DMS153 treated with DMSO at 0.1 percent for 48 hours (cell line): ENCODE measurements at regions not wholly inside any gene's neighbourhood (a gene's known extent, or its start where the extent isn't known, plus 50 kb on each side); places are given as distances from the start of the nearest gene placed in this dataset.

Source experiments
- DNase-seq: peaks from one replicate; lab custom pipeline; 2025; ENCODE audit not compliant: unreplicated experiment; lab: John Stamatoyannopoulos, UW

GRCh38 chr1:96472471-96472870 lies 249.1 kb upstream of the PTBP2 start:
- DNase-seq: no peak

- DNase-seq: no peak
These were observed 247.7 kb upstream of the PTBP2 start for GRCh38 chr1:96473791-96474434.

DNA sequence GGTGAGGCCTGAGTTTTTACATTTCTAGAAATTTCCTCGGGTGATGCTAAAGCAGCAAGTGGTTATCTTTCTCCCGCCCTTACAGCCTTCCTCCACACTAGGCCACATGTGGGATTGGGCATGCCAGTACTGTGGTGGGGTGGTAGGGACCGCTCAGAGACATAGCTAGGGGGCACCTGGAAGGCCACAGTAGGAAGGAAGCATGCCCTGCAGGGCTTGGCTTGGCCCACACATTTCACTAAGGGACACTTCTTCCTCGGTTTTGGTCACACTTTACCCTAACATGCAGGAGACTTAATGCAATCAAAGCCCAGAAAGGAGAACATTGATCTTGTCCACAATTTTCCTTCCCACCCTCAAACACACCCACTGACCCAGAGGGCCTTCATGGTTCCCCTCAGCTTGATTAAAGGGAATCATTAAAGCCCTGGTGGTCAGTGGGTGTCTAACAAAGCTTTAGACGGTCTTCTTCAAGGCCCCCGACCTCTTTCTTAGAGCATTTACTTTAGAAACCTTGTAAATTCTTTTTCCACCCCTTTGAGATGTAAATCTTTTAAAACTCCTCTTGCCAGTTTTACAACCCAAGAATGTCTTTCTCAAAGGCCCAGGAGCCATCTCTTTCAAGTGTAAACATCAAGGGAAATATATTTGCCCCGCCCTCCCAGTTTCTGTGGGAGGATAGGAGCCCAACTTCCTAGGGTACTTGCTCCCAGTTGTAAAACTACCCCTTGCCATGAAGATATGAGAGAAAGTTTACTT lies 246.4 kb upstream of the PTBP2 start:
- no peak for DNase-seq

DNA sequence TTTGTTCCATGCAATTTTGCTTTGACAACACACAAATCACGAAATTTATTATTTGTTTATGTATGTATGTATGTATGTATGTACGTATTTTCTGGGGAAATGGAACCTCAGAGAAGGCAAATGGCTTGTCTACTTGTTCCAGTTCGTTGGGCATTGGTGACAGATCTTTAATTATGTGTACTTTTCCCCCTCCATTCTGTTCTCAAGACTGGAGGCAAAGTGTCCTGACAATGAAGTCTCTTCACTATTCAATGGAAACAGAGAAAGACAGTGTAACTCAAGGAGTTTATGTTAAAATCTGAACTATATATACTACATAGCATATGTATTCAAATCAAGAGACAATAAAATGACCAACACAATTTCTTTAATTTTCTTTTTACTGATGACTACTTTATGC lies 245.7 kb upstream of the PTBP2 start:
- DNase-seq: no peak

DNA sequence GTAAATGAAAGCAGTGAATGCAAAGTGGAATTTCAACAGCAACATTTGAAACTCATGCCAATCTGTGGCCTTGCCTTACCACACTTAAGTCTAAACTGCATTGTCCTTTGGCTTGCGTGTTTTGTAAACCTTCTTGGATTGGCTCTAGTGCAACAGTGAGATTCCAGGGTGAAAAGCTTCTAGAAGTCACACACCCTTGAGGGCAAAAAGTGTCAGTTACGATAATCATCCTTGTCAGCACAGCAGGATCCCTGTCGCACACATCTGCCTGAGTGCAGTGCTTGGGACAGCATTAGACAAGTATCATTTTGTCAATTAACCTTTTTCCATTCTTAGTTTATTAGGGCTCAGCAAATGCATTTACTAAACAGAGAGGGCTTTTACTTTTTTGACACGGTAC lies 243.4 kb upstream of the PTBP2 start:
- no peak for DNase-seq

- DNase-seq: no peak
These were observed 240.2 kb upstream of the PTBP2 start for GRCh38 chr1:96481409-96481808.

DNA sequence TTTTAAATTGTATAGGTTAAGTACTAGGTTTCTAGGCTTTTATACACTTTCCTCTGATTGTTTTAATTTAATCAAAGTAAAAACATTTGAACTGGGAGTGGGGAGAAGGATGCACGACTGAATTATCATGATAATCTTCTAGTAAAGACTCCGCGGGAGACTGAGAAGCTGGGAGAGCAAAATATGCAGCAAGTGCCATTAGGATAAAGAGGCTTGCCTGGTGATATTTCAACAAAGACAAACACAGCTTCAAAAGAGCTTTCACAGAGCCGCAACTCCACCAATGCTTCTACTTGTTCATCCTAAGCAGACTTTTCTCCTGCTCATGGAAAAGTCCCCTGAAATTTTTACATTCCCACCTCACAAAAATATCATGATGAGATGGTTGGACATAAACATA lies 239.0 kb upstream of the PTBP2 start:
- DNase-seq: no peak

DNA sequence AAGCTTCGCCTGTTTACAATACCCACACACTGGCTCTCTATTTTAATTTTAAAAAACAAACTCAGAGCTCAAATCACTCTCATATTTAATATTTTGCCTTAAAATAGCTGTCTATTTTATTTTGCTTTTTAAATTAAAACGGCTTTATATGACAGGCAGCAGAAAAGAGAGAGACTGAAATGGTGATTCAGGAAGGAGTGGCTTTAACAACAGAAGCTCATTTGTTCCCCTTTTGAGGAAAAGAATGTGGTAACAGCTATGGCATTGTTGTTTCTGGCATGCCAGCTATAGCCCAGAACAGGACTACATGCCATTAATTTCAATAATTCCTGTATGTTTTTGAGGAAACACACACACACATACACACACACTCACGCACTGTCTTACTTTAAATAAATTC lies 234.2 kb upstream of the PTBP2 start:
- DNase-seq: no peak

DNA sequence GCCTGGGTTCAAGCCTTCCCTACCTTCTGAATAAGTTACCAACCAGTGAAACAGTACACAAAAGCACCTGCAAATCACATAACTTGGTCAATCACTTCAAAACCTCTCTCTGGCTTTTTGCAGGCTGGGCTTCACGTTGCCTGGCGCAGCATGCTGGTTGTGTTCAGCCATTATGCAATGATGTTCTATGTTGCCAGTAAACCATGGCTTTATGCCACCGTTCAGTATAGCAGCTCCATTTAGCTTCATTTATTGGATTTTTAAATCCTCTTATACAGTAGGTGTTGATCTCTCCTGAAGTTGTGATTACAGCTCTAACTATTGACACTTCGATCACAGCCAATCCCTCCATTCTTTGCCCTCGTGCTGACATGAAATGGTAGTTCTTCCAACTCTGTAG lies 233.6 kb upstream of the PTBP2 start:
- no peak for DNase-seq

DNA sequence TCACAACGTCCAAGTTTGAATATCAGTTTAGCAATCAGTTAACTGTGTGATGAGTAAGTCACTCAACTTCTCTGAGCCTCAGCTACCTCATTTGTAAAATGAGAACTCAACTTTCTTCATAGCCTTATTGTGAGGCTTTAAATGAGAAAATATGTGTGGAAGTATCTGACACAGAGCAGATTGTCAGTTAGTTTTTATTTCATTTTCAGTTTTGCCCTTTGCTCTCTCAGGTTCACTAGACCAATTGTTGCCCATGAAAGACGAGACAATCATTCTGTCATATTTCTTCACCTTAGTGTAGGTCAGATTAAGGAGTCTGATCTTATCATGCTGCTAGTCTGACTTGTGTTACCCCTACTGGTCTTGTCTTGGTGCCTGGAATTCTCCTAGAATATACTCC lies 232.8 kb upstream of the PTBP2 start:
- no peak for DNase-seq

- DNase-seq: peak; percentile 70
These were observed 229.3 kb upstream of the PTBP2 start for GRCh38 chr1:96492236-96492635.

DNA sequence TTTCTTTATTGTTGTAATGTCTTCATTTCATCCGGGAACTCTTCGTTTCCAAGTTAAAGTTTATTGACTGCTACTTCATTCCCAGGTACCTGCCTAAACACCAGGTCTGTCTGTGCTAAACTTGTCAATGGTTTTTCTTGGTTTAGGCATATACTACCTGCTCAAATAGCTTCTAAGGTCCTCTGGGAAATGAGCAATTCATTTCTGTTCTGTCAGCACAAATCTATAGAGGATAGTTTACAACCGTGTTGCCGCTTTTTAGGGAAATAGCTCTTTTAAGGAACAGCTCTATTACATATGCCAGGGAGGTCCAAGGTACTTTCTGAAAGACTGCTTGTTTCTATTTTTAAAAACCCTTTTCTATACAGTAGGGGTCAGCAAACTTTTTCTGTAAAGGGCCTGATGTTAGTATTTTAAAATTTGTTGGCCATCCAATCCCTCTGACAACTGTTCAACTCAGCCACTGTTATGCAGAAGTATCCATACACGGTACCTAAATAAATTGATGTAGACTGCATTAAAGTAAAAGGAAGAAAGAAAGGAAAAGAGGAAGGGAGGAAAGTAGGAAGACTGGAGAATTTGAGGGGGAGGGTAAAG lies 222.7 kb upstream of the PTBP2 start:
- DNase-seq: no peak

DNA sequence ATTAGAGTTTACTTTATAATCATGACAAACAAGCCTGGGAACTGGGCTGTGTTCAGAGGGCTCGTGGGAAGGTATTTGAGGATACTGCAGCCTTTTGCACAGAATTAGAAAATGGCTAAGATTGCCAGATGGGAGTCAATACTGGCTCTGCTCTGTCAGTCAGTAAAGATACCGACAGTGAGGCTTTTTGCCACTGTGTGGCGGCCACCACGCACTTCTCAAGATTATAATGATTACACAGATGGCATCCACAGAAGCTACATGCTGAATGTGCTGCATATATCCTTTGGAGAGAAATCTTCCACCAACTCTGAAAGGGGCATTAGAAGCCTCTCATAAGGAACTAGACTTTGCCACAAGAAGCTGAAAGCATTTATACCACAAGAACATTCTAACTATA lies 213.4 kb upstream of the PTBP2 start:
- no peak for DNase-seq

GRCh38 chr1:96509339-96509738 lies 212.2 kb upstream of the PTBP2 start:
- no peak for DNase-seq

DNA sequence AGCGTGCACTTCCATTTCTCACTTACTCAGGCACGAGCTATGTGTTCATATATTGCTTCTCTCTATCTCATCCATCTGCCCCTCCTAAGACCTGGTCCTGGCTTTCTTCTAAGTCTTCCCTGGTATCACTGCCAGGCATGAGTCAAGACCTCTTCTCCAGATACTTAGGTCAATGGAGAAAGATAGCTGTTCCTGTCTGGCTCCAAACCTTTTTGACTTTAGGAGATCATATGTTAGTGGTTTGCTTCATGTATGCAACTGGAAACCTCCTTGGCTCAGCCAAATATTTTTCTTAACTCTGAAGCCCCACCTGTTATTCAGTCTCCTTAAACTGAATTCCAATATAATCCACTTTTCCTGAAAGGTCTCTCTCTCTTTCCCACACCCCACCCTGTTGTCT lies 211.6 kb upstream of the PTBP2 start:
- DNase-seq: no peak

- DNase-seq: no peak
These were observed 211.2 kb upstream of the PTBP2 start for GRCh38 chr1:96510391-96510790.

DNA sequence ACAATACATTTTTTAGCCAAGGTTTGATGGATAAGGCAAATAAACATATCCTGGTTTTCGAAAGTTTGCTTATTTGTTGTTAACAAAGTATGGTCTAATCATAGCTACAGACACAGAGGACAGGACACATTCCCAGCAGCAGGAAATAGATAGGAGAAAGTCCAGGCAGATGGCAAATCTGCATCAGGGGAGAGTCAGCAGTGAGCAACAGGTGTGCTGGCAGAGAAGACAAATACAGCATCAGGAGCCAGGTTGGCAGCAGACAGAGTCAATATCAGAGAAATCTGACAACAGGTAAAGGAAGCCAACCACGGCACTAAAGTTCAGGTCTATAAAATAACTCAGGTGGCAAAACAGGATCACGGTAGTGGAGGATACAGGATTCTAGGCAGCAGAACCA lies 210.7 kb upstream of the PTBP2 start:
- DNase-seq: peak; percentile 71

- DNase-seq: no peak
These were observed 208.4 kb upstream of the PTBP2 start for GRCh38 chr1:96513136-96513535.

DNA sequence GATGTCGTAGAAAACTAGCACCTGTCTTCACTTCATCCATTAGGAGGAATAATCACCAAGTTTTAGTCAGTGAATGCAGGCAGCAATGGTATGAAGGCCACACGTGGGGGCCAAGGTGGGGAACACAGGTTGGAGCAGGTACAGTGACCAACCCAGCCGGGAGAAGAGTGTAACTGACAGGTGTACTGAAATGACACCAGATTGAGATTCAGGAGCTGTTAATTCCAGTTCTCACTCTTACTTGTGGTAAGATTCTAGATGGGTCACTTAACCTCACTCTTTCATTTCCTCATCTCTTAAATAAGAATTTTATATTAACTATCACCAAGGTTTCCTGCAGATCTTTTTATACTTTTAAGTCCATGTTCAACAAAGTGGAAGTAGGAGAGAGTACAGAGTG lies 206.2 kb upstream of the PTBP2 start:
- no peak for DNase-seq

- DNase-seq: no peak
These were observed 205.7 kb upstream of the PTBP2 start for GRCh38 chr1:96515925-96516324.

GRCh38 chr1:96519851-96520578 lies 201.6 kb upstream of the PTBP2 start:
- no peak for DNase-seq

GRCh38 chr1:96520579-96520947 lies 201.0 kb upstream of the PTBP2 start:
- DNase-seq: no peak
